AML-193 (cell line): ENCODE measurements at regions not wholly inside any gene's neighbourhood (a gene's known extent, or its start where the extent isn't known, plus 50 kb on each side); places are given as distances from the start of the nearest gene placed in this dataset.

Experiments used
- DNase-seq, 2 experiments: peaks; one replicate each; lab custom pipeline; 2025; lab: John Stamatoyannopoulos, UW

DNA sequence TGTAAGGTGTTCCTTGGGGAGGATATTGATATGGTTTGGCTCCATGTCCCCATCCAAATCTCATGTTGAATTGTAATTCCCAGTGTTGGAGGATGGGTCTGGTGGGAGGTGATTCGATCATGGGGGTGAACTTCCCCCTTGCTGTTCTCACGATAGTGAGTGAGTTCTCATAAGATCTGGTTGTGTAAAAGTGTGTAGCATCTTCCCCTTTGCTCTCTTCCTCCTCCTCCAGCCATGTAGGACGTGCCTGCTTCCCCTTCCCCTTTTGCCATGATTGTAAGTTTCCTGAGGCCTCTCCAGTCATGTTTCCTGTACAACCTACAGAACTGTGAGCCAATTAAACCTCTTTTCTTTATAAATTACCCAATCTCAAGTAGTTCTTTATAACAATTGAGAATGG is 458.7 kb downstream of the LPIN1 start:
- DNase-seq: no peak

DNA sequence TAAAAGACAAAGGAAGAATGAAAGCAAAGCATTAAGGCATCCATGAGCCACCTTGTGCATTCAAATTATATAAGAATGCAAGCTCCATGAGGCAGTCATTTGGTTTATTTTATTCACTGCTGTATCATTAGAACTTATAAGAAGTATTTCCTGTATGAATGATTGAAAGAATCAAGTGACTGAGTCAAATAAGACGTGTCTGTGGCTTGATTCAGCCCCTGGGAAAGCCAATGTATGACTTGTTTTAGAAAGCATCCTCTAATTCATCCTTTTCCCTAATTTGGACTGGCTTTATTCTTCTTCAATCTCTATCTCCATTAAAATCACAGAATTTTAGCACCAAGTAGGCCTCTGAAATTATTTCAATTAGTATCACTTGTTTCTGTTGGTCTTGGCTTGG is 461.1 kb downstream of the LPIN1 start:
- no peak for DNase-seq

DNA sequence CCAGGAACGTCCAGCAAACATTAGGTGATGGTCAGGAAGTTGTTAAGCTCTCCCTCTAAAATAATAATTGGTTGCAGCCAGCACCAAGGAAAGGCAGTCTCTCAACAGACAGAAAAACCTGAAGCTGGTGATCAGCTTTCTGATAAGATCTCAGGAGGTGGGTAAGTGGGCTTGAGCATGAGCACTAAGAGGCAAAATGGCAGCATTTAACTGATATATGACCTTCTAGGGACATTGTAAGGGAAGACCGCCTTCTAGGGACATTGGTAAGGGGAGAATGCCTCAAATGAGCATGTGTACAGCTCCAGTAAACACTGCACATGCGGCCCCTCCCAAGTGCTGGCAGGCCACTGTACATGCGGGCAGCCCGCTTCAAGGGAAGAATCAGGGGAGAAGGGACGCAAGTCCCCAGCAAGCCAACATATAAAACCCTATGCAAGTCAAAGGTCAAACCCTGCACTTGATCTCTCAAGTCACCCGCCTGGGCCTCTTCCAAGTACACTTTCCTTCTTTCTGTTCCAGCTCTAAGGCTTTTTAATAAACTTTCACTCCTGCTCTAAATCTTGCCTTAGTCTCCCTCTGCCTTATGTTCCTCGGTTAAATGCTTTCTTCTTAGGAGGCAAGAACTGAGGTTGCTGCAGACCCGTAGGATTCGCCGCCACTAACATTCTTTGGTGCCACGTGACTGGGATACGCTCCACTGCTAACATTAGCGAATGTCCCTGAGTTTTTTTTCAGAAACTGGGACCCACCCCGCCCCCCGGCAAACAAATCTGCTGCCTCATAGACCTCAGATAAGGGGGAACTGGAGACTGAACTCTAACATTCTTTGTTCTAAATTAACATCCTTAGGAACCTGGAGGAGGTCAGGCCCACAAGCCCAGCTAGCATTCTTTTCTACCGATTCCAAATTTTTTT is 463.8 kb downstream of the LPIN1 start:
- no peak for DNase-seq

DNA sequence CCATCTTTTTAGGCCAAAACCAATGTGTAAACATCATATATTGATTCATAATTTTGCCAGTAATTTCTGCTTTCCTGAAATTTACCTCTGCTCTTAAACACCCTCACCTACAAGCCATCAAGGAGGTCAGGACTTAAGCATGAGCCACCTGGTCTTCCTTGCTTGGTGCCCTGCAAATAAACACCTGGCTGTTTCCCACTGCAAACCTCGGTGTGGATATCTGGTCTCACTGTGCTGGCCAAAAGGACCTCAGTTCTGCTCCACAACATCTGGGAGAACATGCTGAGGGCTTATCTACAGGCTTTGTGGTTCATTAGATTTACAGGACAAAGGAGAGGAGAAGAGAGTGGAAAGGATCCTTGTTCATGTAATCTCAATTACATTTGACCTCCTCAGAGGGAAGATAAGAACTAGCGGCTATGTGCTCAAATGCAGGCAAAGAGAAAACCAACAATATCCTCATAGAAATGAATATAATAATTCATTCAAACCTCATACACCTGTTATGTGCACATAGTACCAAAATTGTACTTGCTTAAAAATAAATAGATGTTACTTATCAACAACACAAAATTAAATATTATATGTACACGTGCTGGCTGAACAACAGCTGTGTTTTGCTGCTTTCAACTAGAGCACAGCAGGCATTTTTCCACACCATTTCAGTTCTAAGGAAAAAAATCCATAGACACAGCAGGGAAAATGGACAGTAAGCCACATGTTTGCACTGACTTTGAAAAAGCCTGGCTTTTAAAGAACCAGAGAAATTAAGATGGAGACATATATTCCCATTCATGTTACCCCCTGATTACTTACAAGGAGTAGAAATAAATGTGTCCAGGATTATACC is 465.1 kb downstream of the LPIN1 start:
- no peak for DNase-seq

DNA sequence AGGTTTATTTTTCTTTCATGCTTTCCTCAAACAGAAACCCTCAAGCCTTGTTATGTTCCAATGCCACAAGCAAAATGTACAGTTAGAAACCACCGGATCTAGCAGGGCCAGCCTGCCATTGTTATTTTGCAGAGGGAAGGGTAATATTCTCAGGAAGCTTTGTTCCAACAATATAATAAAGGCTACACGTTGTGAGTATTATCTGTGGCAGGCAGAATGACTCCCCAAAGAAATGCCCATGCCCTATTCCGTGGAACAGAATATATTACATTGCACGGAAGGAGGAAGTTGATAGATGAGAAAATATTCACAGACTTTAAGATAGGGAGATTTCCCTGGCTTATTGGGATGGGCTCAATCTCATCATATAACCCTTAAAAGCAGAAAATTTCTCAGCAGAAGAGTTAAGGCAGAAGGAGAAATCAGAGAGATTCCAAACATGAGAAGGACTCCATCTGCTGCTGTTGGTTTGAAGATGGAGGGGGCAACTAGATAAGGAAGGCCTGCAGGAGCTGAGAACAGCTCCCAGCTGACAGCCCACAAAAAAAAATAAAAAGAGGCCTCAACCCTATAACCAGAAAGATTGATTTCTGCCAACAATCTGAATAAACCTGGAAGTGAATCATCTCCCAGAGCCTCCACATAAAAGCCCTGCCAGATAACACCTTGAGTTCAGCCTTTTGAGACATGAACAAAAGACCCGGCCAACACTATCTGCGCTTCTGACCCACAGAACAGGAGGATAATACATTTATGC is 466.6 kb downstream of the LPIN1 start:
- DNase-seq: no peak

DNA sequence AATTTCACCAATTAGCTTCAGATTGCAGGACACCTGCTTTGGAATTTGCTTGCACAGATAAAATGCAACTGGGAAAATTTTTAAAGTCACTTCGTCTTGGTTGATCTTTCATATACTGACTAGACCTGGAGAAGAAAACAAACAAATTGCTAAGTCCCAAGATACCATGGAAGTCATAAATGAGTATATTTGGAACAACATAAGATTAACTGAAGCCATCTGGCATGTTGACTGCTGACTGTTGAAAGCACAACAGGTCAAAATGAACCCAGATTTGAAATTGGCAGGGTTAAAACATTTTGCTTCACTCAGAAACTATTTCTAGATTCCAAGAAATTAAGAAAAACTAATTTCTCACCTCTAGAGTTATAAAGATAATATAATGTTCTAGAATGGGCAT is 470.7 kb downstream of the LPIN1 start:
- DNase-seq: no peak

DNA sequence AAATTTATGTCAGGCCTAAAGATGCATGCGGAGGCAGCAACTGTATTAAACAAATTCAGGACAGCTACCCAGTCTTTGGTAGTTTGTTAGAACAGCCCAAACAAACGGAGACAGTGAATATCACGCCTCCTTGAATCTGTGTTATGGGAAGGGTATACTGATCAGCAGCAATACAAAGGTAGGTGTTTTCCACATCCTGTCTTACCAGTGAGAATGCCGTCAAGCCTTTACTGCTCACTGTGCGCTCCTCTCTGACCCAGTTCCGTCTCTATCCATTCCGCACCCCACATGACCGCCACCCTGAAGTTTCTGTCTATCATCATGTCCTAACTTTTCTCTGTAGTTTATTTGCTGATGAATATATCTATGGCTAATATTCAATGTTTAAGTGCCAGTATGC is 473.3 kb downstream of the LPIN1 start:
- DNase-seq: no peak

DNA sequence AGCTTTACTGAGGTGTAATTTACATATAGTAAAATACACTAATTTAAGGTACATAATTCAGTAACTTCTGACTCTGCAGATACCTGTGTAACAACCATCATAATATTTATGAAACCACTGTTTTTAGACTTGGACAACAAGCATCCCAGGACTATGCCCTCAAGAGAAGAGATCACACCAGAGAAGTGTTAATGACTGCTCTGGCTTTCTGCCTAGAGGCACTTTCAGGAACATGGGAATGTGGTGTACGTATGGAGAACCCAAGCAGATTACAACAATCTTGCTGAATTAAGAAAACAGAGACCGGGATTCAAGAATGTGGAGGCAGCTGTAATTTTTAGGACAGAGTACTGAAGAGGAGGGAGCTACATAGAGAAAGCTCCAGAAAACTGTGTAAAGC is 475.2 kb downstream of the LPIN1 start:
- no peak for DNase-seq

DNA sequence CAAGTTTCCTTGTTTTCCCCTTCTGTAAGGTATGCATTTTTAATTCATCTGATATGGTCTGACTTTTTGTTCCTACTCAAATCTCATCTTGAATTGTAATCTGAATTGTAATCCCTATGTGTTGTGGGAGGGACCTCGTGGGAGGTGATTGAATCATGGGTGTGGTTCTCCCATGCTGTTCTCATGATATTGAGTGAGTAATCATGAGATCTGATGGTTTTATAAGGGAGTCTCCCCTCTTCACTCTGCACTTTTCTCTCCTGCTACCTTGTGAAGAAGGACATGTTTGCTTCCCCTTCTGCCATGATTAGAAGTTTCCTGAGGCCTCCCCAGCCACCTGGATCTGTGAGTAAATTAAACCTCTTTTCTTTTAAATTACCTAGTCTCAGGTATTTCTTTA is 476.1 kb downstream of the LPIN1 start:
- no peak for DNase-seq

DNA sequence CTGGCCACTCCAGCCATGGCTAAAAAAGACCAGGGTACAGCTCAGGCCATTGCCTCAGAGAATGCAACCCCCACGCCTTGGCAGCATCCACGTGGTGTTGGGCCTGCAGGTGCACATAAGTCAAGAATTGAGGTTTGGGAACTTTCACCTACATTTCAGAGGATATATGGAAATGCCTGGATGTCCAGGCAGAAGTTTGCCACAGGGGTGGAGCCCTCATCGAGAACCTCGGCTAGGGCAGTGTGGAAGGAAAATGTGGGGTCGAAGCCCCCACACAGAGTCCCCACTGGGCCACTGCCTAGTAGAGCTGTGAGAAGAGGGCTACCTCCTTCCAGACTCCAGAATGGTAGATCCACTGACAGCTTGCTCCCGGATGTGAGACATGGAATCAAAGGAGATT is 477.3 kb downstream of the LPIN1 start:
- no peak for DNase-seq

DNA sequence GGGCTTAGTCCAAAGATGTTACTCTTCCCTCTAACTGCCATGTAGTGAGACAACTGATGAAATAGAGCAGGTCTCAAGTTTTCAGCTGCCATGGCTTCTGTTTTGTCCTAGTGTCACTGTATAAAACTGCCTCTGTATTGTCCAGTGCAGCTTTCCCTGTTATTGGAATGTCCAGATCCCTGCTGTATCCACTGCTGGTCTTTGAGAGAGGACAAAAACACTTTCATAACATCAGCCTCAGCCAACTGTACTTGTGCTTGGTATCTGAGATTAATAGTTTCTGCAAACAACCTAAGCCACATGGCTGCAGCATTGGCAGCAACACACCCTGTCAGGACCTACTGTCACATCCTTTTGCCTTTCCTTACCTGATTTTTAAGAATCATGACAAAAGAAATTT is 480.2 kb downstream of the LPIN1 start:
- no peak for DNase-seq

DNA sequence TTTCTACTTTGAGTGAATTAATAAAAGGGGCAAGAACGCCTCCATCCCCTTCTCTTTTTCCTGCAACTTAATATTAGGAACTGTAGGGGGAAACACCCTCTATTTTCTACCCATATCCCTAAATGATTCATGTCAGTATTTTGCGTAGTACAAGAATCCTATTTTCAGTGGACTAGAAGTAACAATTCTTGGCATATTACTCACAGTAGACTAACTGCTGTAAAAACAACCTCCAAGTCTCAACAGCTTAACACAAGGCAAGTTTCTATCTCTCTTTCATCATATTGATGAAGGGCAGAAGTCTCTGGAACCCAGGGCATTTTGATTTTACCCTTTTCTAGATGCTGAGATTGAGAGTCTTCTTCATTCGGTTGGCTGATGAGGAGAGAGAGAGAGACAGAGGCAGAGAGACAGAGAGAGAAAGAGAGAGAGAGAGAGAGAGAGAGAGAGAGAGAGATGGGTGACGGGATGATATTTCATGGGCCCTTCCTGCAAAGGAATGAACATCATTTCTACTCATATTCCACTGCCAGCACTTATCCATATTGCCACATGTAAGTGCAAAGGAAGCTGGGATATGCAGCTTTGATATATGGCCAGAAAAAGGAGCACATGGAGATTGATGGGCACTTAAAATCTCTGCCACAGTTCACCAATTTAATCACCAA is 481.6 kb downstream of the LPIN1 start:
- DNase-seq: no peak

DNA sequence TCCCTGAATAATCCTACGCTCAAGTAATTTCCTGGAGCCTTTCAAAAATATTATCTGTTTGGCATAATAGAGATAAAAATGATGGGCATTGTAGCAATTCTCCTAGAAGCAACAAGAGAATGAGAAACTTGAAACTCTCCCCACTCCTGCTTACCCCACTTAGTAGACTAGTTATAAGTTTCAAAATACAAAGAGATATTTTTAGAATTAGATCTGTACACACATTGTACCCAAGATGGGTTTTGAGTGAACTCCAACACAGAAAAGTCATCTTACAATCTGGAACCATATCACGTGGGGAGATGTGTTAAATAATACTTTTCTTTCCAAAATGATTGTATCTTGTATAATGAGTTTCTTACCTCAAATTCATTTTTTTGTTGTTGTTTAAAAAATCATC is 484.9 kb downstream of the LPIN1 start:
- DNase-seq: no peak

DNA sequence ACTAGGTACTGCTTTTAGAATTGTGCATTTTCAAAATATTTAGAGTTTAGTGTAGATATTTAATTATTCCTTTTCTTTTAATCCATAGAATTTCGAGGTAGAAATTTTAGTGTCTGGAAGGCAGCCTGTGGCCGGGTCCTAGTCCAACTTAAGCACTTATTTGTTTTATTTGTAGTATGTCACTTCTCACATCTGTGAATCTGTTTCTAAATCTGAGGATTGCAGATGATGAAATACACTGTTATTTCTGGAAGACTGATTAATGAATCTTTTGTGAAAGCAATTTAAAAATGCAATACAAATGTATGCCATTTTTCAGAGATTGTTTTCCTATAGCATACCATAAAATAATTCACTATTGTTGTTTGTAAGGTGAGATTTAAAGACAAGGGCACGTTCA is 483.9 kb upstream of the TRIB2 start:
- no peak for DNase-seq

DNA sequence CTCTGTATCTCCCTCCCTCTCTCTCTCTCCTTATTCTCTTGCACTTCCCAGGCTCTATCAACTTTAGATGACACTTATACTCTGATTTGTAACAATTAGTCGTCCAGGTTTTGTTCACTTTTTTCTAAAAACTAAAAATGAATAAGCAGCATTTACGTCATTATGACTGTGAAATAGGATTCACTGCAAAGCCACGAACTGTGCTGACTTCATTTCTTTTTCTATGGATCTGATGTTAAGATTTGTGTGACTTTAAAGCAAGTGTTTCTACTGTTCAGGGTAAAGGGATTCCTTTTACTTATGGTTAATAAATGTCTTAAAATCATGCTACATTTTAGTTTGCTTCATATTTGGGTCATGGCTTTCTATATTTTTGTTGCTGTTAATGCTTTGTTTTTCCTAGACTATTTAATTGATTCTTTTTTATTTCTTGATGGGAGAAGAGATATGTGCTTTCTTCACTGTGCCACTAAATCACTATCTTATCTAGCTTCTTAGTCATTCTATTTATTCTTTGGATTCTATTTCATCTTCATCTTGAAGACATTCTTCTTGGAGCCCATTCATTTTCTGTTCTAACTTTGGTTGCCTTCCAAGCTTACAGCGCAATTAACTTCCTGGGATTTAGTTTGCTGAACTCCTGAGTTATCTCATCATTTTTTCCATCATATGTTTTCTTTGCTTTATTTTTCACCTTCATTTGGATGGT is 480.4 kb upstream of the TRIB2 start:
- no peak for DNase-seq

DNA sequence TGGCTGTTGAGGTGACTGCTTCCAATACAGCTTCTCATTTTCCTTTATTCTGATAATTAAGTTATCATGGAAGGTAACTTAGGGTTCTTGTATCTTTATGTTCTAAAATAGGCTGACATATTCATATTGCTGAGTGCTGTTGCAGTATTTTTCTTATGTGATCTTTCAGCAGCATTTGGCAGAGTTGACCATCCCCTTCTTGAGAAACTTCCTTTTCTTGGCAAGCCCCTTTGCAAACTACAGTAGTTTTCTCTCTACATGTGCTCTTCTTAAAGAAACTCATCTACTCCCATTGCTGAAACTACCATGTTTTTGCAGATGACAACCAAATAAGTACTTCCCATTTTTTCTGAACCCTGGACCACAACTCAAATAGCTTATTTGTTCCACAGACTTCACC is 476.5 kb upstream of the TRIB2 start:
- DNase-seq: no peak

DNA sequence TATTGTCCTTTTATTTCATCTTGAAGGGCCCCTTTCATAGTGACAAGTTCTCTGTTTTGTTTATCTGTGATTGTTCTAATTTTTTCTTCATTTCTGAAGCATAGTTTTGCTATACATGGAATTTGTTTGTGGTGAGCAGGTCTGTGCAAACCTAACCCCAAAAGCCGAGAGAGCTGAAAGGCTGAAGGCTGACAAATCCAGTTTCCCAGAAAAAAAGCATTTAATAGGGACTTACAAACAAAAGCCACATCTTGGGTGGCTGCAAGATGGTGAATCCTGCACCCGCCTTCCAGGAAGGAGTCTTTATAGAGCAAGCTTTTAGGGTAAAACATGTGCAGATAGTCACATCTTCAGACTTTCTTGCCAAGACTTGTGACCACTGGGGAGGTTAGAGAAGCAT is 473.4 kb upstream of the TRIB2 start:
- no peak for DNase-seq

DNA sequence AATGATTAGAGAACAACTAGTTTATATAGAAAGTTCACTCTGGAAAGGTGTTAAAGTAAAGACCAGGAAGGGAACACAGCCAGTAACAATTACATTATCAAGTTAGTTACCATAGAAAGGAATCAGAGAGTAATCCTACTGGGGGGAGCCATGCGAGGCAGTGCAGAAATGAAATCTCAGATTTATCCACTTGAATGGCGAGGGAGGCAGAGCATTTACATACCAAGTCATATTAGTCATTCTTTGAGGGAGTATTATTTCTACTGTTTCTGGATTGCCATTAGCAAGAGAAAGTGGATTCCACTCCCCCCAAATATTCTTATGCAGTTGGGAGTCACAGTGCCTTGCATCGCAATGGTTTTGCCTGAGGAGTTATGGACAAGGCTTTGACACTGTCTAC is 472.7 kb upstream of the TRIB2 start:
- DNase-seq: no peak

DNA sequence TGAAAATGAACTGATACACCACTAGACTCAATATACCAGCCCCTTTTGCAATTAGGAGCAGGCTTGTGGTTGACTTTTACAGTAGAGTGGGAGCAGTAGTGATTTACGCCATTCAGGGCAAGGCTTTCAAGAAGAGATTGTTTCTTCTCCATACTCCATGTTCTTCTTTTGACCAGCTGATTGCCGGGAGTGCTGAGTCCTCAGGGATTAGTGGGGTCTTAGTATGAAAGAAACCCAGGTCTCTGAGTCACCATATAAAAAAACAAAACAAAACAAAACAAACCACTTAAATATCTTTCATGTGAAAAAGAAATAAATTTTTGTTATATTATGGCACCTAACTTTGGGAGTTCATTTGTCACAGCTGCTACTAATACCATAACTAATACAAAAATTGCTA is 465.6 kb upstream of the TRIB2 start:
- DNase-seq: no peak

DNA sequence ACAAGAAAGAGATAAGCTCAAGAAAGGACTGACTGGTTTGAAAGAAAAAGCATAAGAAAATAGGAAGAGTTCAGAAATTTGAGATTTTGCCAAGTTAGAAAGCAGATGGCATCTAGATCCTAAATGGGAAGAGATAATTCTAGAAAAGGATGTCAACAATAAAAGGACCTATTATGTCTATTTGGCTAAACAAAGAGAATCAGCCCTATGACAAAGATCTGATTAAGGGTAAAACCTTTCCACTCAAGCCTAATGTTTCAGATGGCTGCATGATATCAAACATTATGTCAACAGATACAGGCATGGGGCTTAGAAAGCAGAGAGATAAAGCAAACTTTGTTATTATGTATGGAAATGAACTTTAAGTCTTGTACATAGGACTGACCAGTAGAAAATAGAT is 465.0 kb upstream of the TRIB2 start:
- DNase-seq: no peak

DNA sequence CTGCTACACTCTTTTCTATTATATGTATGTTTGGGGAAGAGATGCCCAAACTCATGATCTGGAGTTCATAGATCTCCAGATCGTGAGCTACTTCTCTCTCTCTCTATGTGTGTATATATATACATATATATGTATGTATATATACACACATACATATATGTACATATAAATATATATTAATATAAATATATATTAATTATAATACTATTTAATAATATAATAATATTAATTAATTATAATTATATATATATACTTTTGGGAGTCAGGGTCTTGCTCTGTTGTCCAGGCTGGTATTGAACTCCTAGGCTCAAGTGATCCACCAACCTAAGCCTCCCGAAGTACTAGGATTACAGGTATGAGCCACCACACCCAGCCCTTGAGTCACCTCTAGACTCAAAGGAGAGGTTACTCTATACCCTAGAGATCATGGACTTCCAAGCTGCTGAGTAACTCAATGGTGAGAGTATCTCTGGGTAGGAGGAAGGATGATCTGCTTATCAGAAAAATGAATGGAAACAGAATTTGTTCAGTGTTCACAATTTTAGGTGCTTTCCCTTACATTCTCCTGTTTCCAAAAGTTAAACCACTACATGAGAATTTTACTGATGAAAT is 463.5 kb upstream of the TRIB2 start:
- DNase-seq: no peak
